ENCODE measurements at regions not wholly inside any gene's neighbourhood (a gene's known extent, or its start where the extent isn't known, plus 50 kb on each side); places are given as distances from the start of the nearest gene placed in this dataset.

- TF ChIP-seq CTCF (tag by site-specific recombination; IDR thresholded peaks at IDR 0.05), result no peak
- no peak for TF ChIP-seq ZNF747 (tag by site-specific recombination; IDR thresholded peaks at IDR 0.05)
- no peak for TF ChIP-seq ZEB2 (tag by site-specific recombination; IDR thresholded peaks at IDR 0.05)
- no peak for TF ChIP-seq ZFP69B (tag by site-specific recombination; IDR thresholded peaks at IDR 0.05)
These were observed 98.1 kb downstream of the PSMG1 start for GRCh38 chr21:39084979-39085729.
